Fibroblast of the conjunctiva (primary cell): ENCODE measurements at regions not wholly inside any gene's neighbourhood (a gene's known extent, or its start where the extent isn't known, plus 50 kb on each side); places are given as distances from the start of the nearest gene placed in this dataset.

Source experiments
- DNase-seq: peaks from one replicate; pipeline ENCODE4 v3.0.0-alpha.2; 2010; ENCODE audit warnings: low read depth

DNA sequence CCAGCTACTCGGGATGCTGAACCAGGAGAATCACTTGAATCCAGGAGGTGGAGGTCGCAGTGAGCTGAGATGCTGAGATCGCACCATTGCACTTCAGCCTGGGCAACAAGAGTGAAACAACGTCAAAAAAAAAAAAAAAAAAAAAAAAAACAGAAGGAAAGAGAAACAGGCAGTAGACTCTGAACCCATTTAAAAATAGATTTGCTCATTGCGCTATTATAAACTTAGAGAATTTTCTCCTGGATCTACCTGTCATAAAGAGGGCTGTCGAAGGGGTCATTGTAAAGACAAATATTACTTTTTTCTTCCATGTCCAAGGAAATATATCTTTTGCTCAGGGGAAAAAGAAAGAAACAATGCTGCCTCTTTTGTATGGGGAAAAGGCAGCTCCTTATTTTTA, 425.0 kb upstream of the ID2 start:
- DNase-seq, result no peak

DNA sequence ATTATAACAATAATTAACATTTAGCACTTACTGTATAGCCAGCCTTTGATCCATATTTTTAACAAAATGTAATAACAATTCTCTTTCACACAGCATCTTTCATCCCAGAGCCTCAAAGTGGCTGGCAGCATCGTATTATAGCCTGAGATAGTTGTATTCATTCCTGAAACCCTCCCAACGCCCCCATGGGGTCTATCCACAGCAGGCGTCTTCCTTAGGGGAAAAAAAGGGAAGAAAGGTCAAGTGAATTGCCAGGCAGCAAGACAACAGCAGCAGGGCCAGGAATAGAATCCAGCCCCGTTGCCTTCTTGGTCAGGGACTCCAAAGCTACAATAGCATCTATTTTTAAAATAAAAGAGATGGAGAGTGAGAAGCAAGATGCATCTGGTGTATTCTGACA, 424.4 kb upstream of the ID2 start:
- no peak for DNase-seq

DNA sequence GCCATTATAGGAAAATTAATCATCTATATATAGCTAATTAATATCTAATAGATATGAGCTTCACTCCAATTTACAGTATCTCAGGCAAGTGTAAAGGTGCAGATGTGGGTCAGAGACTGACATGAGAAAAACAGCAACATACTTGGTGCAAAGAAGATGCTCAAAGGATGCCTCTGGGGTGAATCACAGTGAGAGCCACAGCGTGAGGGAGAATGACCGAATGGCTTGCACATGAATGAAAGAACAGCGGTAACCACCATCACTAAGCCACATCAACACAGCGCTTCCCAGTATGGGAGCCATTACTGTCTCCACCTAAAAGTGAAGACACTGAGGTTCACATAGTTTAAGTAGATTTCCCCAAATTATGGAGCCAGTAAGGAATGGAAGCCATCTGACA, 423.4 kb upstream of the ID2 start:
- DNase-seq, result no peak

DNA sequence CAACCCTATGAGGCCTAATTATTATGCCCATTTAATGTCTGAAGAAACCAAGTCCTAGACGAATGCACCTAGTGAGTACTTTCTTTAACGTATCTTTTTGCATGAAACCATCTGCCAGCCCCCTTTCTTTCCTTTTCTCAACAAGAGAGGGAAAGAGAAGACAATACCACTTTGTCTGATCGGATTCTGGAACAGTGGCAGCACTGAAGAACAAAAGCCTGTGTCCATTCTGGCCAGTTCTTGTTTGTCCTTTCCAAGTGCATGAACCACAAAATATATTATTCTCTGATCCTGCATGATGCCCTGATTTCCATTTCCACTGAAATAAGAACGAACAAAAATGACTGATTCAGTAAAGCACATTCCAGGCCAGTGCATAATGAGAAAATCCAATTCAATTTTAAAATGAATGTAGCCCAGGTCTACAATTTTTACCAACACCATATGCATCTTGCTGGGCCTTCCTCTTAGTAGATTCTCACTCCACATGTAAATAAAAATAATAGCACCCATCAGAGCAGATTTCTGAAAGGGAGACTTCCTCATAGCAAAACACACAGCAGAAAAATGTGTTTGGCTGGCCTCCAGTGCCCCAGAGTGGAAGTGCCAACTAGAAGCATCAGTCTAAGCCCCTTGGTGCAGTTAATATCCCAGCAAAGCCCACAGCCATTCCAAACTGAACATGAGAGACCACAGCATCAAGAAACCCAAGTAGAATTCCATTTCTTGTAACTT, 422.6 kb upstream of the ID2 start:
- DNase-seq, result no peak

DNA sequence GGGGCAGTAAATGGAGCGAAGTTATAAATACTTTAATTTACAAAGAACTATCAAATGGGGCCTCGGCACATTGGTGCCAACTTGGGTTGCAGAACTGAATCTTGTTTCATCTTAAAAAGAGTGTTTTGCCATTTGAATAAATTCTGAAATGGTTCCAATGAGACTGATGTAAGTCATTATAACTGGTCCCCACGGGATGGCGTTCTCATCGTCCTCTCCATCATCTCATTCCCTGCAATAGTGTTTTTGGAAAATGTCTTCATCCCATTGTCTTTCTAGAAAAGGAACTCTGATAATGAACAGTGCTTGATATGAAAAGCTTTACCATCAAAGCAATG, 422.0 kb upstream of the ID2 start:
- no peak for DNase-seq

DNA sequence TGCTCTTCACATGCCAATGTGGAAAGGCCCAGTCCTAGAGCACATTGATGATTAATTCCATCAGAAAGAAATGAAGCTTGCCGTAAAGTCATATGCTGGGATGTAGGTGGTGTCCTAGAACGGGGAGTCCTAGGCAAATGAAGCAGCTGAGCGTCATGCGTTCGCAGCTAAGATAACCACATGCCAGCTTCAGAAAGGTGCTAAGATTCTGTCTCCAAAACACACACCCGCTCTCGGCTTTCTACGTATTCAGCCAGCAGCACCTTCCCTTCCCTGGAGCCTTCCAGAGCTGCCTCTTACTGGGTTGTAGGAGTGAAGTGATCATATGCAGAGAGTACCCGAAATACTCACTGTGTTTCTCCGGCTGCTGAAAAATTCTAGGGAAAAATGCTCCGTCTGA, 421.6 kb upstream of the ID2 start:
- DNase-seq, result no peak

DNA sequence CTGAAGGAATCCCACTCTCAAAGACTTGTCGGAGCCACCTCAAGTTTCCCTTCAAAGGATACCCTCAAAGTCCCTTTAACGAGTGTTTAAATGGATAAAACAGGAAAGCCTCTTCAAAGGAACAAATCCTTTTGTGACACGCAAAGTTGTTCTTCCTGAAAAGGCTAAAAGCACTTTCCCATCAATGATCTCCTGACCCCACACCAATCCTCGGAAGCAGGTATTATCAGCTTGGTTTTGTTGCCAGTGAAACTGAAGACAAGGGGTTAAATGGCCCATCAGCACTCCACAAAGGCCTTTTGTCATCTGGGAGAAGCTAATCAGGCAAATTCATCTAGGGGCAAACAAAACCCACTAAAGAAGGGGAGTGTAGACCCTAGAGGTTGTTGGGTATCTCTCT, 418.0 kb upstream of the ID2 start:
- DNase-seq, result no peak

DNA sequence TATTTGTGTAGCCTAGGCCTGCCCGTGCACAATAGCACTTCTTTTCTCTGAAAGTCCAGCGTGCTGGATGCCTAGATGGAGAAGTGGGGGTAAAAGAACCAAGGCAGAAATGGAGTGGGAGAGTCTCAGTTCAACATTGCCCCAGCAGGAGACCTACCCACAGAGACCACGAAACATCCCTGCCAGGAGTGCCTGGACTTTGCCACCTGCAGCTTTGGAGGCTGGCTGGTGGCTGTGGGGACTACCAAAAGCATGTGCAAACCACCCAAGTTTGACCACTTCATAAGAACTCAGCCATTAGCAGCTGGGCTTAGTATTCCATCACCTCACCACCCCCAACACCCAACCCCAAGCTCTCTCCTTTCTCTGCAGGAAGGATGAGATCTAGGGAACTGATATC, 416.9 kb upstream of the ID2 start:
- no peak for DNase-seq

DNA sequence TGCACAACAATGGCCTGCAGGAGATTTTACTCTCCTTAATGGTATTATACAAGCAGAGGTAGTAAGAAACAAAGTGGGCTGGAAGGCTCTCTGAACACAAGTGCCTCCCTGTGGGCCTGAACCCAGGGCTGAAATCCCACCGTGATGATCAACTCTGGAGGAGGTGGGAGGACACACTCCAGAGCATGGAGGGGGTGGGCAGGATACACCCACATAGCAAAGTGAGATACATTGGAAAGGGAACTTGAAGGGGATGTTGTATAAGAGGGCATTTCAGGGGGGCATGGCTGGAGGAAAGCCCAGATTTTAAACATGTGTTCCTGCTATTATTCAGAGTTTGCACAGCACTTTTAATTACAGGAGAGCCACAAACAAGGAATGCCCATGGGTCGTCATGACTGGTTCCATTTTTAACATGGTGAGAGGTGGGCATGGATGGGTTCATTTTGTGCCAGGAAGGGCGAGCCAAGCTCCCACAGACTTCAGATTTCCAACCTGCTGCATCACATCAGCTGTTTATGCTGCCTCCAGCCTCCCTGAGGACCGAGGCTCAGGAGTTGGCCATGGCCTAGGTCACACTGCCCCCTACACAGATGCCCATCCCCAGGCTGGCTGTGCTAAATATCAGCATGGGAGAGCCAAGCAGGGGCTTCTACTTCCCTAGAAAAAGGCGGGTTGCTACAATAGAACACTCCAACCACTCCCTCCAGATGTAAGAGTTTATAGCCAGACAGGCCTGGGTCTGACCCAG, 416.2 kb upstream of the ID2 start:
- DNase-seq, result no peak

DNA sequence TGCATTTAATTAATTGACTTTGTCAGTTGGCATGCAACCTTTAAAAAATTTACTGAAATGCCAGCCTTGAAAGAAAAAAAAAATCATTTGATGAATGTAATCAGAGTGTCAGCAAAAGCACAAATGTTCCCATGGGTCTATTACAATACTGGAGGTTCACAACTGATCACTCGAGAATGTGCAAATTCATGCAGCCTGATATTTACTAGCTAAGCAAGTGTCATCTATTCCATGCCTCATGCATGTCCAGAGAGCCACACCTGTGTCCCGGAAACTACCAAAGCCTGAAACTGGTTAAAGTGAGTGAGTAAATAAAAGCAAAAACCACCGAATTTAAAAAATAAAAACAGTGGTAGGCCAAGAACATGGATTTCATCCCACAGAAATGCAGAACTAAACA, 415.3 kb upstream of the ID2 start:
- no peak for DNase-seq

DNA sequence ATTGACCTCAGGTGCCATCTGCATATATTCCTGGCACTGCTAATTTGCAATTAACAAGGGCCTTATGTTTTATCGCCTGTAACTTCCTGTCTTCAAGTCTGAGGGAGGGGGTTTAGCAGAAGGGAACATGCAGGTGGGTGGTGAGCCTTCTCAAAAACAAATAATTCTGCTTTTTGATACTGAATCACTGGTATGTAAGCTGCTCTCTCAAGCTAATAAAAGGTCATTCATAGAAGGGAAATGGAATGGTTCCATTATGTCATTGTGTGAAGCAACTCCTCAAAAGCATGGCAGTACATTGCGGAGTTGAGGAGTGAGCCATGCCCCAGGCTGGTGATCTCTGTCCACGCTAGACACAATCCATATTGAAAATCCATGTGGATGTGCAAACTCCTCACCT, 414.8 kb upstream of the ID2 start:
- no peak for DNase-seq

DNA sequence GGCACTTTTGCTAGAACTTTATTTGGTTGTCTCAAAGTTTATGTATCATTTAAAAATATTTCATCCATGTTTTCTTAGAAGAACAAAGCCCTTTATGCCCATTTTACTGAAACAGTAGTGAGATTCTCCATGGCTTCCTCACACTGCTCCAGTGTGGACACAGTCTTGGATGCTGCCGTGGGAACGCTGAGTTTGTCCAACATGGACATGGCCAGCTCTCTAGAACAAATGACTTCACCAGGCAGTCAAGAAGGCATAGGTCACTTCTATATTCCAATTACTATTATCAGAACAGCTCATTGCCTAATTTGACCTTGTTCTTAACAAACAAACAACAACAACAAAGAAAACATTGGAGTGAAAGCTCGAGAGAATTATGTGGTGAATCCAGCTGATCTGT, 414.1 kb upstream of the ID2 start:
- no peak for DNase-seq

DNA sequence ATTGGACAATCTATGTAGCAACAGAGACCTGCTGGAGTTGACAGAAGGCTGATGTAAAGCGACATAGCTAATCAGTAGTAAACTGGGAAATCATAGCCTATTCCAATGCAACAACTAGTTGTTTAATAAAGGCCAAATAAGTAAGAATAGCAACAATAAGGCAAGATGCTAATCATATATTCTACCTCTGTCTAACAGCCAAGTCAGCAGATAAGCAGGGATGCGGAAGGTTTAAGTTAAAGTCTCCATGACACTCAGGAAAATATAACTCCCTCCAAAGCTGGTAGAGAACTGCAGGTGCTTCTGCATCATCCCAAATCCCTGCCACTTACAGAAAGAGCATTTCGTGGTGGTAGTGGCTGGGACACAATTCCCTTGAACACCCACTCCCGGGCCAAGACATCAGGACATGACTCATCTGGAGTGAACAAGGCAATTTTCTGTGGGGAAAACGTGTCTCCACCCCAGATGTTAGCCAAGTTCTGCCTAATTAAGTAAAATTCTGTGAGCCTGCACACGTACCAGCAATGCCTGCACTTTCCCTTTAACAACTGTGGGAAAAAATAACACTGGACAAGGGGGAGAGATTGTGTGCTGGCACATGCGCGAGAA, 413.6 kb upstream of the ID2 start:
- no peak for DNase-seq

DNA sequence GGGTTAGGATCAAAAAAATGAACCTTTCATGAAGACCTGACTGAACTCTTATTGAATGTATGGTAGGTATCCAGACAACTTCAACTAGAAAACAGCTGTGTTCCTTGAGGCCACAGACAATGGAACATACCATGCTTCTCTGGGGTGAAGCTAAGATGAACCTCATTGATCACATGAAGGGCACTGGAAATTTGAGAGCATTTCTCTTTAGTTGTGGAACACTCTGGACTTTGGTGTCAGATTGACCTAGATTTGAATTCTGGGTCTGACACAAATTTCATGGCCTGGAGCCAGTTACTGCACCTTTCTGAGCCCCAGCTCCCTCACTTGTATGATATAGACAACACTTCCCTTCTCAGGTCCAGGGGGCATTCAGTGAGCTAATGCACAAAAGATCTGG, 411.2 kb upstream of the ID2 start:
- no peak for DNase-seq

DNA sequence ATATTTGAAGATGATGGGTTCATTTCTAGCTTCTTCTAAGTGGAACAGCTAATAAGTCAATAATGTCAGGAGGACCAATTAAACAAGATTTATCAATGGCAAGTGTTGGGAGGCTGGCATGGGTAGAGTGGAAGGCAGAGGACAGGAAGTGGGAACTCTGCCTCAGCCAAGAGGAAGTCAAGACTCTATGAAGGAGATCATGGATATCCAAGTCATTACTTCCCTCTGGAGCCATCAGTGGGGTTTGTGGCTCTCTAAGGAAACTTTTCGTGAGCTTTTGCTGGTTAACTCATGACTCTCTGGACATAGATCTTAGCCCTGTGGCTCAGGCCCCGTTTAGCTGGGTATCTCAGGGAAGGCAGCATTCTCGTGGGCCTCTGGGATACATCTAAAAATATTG, 410.4 kb upstream of the ID2 start:
- no peak for DNase-seq

DNA sequence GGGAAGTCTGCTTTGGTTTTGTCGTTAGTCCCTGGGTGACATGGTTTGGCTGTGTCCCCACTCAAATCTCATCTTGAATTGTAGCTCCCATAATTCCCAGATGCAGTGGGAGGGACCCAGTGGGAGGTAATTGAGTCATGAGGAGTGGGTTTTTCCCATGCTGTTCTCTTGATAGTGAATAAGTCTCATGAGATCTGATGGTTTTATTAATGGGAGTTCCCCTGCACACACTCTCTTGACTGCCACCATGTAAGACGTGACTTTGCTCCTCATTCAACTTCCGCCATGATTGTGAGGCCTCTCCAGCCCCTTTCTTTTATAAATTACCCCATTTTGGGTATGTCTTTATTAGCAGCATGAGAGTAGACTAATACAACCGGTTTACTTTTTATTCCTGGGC, 405.8 kb upstream of the ID2 start:
- no peak for DNase-seq

DNA sequence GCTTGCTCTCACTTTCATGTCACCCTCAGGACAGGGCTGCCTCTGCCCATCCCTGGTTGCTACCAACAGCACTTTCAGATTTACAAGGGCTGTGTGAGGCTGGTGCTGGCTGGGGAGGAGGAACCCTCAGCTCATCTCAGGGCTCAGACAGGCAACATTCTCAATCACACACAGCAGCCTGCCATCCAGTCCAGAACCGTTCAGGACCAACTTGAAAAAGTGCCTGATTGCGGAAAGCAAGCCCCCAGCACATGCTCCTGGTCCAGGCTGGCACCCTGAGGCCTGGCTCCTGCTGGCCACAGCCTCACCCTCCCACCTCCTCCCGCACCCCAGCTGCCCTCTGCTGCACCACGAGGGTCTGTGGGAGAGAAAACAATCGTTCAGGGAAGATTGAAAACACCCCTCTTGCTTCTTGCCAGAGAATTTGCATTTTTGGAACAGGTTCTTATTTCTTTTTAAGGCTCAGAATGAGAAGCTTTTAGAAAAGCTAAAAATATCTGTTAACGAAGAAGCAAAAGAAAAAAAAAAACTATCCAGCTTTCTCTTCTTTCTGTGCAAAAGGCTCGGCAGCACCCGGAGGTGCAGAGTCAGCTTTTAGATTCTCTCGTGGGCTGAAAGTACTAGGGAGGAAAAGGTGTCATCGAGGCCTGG, 403.8 kb upstream of the ID2 start:
- DNase-seq, result no peak

DNA sequence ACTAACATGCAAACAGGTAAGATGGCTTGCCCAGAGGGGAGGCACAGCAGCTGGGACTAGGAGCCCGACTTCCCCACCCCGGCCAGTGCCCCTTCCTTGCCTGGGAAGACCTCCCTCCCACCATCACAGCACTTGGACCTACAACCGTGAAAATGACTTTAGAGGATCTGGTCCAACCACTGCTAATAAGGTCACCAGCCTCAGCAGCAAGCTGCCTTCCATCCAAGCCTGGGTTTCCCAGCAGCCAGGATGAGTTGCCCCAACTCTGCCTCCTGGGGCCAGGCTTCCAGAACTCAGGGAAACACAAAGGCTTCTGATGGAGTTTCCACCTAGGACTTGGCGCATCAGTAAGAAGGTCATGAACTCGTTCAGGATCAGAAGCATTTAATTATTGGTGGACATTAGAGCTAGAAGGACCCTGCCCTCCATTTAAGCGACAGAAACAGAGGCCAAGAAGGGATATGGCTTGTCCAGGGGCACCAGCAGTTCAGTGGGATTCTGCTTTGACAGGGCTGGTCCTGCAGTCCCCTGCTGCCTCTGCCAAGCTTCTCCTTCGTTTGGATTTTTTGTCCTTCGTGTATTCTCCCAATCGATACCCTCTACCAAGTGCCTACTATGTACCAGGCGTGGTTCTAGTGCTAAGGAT, 403.0 kb upstream of the ID2 start:
- DNase-seq, result no peak

DNA sequence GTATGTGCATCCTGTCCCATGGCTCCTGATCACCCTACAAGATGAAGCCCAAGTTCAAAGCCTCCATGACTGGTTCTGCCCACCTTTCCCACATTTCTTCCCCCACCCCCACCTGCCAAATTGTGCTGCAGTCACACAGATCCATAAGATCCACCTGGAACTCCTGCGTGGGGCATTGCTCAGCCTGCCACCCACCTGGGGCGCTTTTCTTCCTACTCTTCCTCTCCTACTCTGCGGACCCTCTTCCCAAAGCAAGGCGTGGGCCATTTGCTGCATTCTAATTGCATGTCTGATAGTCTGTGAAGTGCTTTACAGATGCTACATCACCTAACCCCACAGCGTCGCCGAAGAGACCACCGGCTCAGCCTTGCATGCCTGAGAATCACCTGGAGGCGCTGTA, 402.4 kb upstream of the ID2 start:
- DNase-seq, result no peak

DNA sequence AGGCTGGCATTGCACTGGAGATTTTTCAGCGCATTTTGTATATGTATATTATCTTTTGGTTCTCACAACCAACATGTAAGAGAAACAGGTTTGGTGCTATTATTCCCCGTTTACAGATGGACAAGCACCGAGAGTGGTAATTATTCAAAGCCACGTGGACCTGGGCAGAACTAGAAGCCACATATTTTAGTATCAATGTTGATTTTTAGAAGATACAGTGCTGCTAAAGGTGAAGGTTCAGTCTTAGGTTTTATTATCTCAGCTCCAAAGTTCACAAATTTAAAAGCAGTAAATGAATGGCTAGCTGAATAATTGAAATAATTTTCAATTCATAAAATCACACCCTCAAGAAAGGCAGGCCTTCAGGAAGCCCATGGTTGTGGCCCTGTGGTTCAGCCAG, 400.6 kb upstream of the ID2 start:
- DNase-seq, result no peak

DNA sequence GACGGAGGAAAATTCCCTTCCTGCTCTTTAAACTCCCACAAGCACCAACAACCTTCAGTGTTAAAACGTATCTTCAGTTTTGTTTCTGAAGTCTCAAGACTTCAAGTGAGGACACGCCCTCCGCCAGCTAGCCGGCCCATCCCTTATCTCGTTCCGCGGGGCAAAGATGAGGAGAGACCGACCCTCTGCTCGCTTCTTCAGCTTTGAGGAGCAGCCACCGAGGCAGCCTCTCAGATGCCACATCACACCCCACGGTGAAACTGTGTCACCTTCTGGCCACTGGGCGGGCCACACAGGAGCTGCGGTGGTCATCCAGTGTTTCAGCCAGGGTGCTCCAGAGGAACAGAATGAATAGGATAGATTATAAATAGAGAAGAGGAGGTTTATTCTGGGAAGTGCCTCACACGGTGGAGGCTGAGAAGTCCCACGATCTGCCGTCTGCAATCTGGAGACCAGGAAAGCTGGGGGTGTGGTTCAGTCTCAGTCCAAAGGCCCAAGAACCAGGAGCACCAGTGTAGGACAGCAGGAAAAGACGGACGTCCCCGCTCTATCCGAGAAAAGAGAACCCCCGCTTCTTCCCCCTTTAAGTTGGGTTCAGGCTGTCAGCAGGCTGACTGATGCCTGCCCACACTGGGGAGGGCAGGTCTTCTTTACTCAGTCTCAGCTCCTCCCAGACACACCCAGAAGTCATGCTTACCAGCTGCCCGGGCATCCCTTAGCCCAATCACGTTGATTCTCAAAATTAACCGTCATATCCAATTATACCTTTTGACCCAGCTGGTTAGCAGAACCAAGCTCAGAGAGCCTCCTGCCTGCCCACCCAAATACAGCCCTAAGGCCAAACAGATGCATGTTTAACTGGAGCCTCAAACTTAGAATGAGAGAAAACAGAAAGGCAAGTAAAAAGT, 399.7 kb upstream of the ID2 start:
- DNase-seq, result no peak

DNA sequence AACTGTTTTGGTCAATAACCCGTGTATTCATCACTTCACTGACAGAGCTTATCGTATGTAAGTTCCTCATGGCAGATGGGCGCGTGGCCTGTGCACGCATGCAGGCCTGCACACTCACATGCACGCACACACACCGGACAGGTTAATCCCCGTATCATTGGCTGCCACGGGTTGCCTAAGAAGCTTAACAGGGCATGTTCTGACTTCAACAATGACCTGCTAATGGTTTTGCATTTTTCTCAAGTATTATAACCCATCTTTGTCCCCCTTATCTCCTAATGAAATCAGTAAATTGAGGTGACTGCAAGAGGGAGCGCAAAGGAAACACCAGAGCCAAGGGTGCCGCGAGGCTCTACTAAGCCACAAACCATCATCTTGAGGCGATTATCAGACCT, 399.0 kb upstream of the ID2 start:
- DNase-seq, result no peak
